GM13977 (cell line): ENCODE measurements at regions not wholly inside any gene's neighbourhood (a gene's known extent, or its start where the extent isn't known, plus 50 kb on each side); places are given as distances from the start of the nearest gene placed in this dataset.
"Not testable (repeated sequence)": the region's sequence is repeated elsewhere in the genome, so short reads cannot be mapped to it uniquely, and the experiment has no call there.

Experiments
- DNase-seq: peaks from one replicate; pipeline ENCODE4 v3.0.0; 2012; ENCODE audit warnings: low spot score
- in situ Hi-C: fragments of 300-500 bp; cut with MboI; formaldehyde crosslinking; loops from one replicate; pipeline ENCODE4 v1.12.0; 2022; ENCODE audit warnings: low sequenced_read_pairs, low pct_unique_long_range_greater_than_20kb, mixed read lengths, inconsistent platforms; ENCODE audit not compliant: unreplicated experiment
- TF ChIP-seq, protein P1 (sequence below): IDR thresholded peaks from 2 replicates; pipeline ENCODE4 v1.5.1; 2012; ENCODE audit warnings: mild to moderate bottlenecking, control low read depth; ENCODE audit not compliant: insufficient read depth; ENCODE audit errors: extremely low read depth, missing control alignments

GRCh38 chr11:101241160-101241795 lies 111.7 kb upstream of the PGR start:
- DNase-seq = no peak
- TF ChIP-seq, protein P1, sequence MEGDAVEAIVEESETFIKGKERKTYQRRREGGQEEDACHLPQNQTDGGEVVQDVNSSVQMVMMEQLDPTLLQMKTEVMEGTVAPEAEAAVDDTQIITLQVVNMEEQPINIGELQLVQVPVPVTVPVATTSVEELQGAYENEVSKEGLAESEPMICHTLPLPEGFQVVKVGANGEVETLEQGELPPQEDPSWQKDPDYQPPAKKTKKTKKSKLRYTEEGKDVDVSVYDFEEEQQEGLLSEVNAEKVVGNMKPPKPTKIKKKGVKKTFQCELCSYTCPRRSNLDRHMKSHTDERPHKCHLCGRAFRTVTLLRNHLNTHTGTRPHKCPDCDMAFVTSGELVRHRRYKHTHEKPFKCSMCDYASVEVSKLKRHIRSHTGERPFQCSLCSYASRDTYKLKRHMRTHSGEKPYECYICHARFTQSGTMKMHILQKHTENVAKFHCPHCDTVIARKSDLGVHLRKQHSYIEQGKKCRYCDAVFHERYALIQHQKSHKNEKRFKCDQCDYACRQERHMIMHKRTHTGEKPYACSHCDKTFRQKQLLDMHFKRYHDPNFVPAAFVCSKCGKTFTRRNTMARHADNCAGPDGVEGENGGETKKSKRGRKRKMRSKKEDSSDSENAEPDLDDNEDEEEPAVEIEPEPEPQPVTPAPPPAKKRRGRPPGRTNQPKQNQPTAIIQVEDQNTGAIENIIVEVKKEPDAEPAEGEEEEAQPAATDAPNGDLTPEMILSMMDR = no peak
- in situ Hi-C loops = no loop called here

- DNase-seq, in situ Hi-C loops: not testable (repeated sequence)
These were observed 101.7 kb upstream of the PGR start for GRCh38 chr11:101231207-101231834.

DNA sequence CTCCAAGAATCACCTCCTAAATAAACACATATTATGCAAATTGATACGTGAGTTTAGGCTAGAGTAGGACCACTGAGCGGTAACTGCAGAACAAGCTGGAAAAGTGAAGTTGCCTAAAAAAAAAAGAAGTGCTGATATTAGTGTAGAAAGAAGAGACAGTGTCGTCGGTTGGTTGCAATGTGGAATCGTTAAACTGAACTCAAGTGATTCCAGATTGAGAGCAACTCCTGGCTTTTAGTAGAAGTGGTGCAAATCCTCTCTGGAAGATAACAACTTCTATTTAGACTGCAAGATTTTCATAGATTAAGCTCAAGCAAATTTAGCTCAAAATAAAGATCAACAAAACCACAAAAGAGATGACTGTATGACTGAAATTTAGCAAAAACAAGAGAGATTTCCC lies 97.0 kb upstream of the PGR start:
- TF ChIP-seq, protein P1 = no peak
- DNase-seq = no peak
- in situ Hi-C loops = no loop called here

DNA sequence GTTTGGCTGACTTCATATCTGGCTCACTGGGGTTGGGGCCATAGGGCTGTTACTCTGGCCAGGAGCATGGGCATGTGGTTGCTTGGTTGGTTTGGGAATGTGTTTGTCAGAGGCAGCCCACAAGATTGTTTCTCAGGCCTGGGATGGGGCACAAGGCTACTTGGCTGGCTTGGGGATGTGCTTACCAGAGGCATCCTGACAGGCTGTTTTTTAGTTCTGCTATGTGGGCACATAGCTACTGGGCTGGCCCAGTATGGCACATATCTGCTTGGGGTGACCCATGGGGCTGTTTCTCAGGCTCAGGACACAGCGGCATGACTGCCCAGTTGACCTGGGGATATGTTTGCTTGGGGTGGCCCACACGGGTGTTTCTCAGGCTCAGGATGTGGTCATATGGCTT lies 94.6 kb upstream of the PGR start:
- in situ Hi-C loops = no loop called here
- TF ChIP-seq, protein P1 = no peak
- DNase-seq = no peak

DNA sequence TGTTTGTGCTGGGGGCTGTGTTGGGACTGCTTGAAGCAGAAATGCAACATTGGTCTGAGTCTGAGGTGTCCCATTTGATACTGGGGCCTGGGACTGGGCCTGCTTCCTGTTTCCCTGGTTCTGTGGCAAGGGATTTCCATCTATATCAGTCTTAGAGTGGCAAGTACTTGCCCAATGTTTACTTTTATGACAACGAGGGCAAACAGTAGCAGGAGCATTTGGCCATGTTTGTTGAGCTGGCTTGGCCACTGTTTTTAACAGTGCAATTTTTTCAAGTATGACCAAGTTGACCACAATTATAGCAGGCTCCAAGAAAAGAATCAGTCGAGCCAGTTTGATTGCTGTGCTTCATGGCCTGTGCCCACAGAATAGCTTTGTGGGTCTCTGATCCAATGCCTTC lies 88.5 kb upstream of the PGR start:
- in situ Hi-C loops, DNase-seq: not testable (repeated sequence)

DNA sequence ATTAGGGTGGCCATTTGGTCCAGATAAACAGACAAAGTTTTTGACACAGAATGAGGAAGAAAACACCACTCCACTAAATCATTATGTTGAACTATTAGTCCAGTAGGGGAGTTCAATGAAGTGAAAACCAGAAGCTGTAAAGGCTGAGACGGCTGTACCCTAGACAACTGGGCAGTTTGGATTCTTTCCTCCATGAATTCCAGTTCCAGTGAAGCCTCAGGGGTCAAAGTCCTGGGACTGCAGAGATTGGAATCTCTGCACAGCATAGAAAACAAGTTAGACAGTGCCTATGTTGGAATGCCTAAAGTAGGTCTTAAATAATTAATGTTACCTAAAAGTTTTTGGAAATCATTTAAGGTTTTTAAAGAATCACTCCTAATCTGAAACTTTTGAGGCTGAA lies 86.5 kb upstream of the PGR start:
- DNase-seq, in situ Hi-C loops: not testable (repeated sequence)

GRCh38 chr11:101215069-101215468 lies 85.5 kb upstream of the PGR start:
- in situ Hi-C loops = no loop called here
- TF ChIP-seq, protein P1 = no peak
- no peak for DNase-seq

DNA sequence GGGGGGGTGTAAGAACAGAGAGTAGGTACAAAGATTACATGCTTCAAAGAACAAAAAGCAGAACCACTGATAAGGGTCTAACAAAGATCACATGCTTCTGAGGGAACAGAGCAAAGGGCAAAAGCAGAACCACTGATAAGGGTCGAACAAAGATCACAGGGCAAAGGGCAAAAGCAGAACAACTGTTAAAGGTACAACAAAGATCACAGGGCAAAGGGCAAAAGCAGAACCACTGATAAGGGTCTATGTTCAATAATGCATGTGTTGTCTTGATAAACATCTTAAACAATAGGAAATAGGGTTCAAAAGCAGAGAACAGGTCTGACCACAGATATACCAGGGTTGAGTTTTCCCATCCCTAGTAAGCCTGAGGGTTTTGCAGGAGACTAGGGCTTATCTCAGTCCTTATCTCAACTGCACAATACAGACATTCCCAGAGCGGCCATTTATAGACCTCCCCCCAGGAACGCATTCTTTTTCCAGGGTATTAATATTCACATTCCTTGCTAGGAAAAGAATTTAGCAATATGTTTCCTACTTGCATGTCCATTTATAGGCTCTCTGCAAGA lies 81.9 kb upstream of the PGR start:
- in situ Hi-C loops = no loop called here
- DNase-seq = no peak
- TF ChIP-seq, protein P1 = no peak
